ENCODE measurements at regions not wholly inside any gene's neighbourhood (a gene's known extent, or its start where the extent isn't known, plus 50 kb on each side); places are given as distances from the start of the nearest gene placed in this dataset.
"Not testable (repeated sequence)": the region's sequence is repeated elsewhere in the genome, so short reads cannot be mapped to it uniquely, and the experiment has no call there.

DNA sequence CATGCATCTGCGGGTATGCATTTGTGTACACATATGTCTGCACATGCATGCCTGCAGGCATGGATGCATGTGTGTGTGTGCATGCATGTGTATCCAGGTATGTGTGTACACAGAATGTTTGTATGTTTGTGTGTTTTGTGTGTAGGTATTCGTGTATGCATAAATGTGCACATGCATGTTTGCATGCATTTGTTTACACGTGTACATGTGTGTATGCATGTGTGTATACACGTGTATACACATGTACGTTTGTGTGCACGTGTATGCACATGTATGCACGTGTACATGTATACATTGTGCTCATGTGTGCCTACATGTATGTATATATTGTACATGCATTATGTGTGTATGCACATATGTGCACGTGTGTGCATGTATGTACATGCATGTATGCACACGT, 171.4 kb upstream of the ZNF322 start:
- H3K9me3 ChIP-seq (ENCODE audit: severe bottlenecking); H3K27ac ChIP-seq (ENCODE audit: poor library complexity, severe bottlenecking); H3K4me1 ChIP-seq (ENCODE audit: insufficient read depth, poor library complexity, severe bottlenecking); H3K36me3 ChIP-seq (ENCODE audit: low read depth); DNase-seq (ENCODE audit: low spot score); ATAC-seq (ENCODE audit: low read depth); H3K27me3 ChIP-seq (ENCODE audit: insufficient read depth, poor library complexity, severe bottlenecking); H3K4me3 ChIP-seq (ENCODE audit: severe bottlenecking): not testable (repeated sequence)

DNA sequence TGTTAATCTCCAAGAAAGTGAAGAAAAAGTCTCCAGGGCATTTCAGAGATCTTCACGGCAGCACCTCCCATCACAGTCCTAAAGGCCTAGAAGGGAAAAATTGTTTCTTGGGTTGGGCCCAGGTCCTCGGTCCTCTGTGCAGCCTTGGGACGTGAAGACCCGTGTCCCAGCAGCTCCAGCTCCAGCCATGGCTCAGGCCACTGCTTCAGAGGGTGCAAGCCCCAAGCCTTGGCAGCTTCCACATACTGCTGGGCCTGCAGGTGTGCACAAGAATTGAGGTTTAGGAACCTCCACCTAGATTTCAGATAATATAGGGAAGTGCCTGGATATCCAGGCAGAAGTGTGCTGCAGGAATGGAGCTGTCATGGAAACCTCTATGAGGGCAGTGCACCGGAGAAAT, 176.2 kb upstream of the ZNF322 start:
- not testable (repeated sequence) for H3K4me1 ChIP-seq (ENCODE audit: insufficient read depth, poor library complexity, severe bottlenecking); ATAC-seq (ENCODE audit: low read depth); H3K36me3 ChIP-seq (ENCODE audit: low read depth); H3K4me3 ChIP-seq (ENCODE audit: severe bottlenecking); H3K27me3 ChIP-seq (ENCODE audit: insufficient read depth, poor library complexity, severe bottlenecking); H3K9me3 ChIP-seq (ENCODE audit: severe bottlenecking); H3K27ac ChIP-seq (ENCODE audit: poor library complexity, severe bottlenecking); DNase-seq (ENCODE audit: low spot score)

DNA sequence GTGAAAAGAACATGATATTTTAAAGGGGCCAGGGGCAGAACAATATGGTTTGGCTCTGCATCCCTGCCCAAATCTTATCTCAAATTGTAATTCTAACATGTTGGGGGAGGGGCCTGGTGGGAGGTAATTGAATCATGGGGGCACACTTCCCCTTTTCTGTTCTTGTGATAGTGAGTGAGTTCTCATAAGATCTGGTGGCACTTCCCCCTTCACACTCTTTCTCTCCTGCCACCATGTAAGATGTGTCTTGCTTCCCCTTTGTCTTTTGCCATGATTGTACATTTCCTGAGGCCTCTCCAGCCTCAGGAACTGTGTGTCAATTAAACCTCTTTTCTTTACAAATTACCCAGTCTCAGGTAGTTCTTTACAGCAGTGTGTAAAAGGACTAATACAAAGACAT, 177.1 kb upstream of the ZNF322 start:
- DNase-seq (ENCODE audit: low spot score); H3K27me3 ChIP-seq (ENCODE audit: insufficient read depth, poor library complexity, severe bottlenecking); ATAC-seq (ENCODE audit: low read depth); H3K4me3 ChIP-seq (ENCODE audit: severe bottlenecking); H3K36me3 ChIP-seq (ENCODE audit: low read depth); H3K9me3 ChIP-seq (ENCODE audit: severe bottlenecking); H3K27ac ChIP-seq (ENCODE audit: poor library complexity, severe bottlenecking); H3K4me1 ChIP-seq (ENCODE audit: insufficient read depth, poor library complexity, severe bottlenecking): not testable (repeated sequence)

DNA sequence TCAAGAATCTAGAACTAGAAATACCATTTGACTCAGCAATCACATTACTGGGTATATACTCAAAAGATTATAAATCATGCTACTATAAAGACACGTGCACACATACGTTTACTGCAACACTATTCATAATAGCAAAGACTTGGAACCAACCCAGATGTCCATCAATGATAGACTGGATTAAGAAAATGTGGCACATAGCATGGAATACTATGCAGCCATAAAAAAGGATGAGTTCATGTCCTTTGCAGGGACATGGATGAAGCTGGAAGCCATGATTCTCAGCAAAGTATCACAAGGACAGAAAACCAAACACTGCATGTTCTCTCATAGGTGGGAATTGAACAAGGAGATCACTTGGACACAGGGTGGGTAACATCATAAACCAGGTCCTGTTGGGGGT, 185.3 kb upstream of the ZNF322 start:
- not testable (repeated sequence) for H3K27ac ChIP-seq (ENCODE audit: poor library complexity, severe bottlenecking); H3K4me3 ChIP-seq (ENCODE audit: severe bottlenecking); H3K27me3 ChIP-seq (ENCODE audit: insufficient read depth, poor library complexity, severe bottlenecking); ATAC-seq (ENCODE audit: low read depth); H3K9me3 ChIP-seq (ENCODE audit: severe bottlenecking); H3K36me3 ChIP-seq (ENCODE audit: low read depth); DNase-seq (ENCODE audit: low spot score); H3K4me1 ChIP-seq (ENCODE audit: insufficient read depth, poor library complexity, severe bottlenecking)

DNA sequence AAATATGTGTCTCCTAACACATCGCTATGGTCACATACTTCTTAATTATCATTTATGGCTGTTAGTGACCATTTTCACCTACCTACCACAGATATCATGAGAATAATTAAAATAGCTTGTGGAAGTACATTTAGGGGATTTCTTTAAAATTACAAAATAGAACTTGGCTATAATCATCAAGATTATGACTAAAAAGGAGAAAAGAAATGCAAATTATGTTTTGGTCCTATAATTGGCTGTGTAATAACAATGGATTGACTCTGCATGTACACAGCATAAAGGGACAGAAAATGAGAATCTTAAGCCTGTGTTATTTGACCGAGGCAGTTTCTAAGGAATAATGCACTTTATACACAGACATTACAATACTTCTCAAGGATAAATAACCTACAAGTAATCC, 197.7 kb upstream of the ZNF322 start:
- not testable (repeated sequence) for H3K4me1 ChIP-seq (ENCODE audit: insufficient read depth, poor library complexity, severe bottlenecking); DNase-seq (ENCODE audit: low spot score); H3K27me3 ChIP-seq (ENCODE audit: insufficient read depth, poor library complexity, severe bottlenecking); H3K27ac ChIP-seq (ENCODE audit: poor library complexity, severe bottlenecking); H3K36me3 ChIP-seq (ENCODE audit: low read depth); ATAC-seq (ENCODE audit: low read depth); H3K9me3 ChIP-seq (ENCODE audit: severe bottlenecking); H3K4me3 ChIP-seq (ENCODE audit: severe bottlenecking)

DNA sequence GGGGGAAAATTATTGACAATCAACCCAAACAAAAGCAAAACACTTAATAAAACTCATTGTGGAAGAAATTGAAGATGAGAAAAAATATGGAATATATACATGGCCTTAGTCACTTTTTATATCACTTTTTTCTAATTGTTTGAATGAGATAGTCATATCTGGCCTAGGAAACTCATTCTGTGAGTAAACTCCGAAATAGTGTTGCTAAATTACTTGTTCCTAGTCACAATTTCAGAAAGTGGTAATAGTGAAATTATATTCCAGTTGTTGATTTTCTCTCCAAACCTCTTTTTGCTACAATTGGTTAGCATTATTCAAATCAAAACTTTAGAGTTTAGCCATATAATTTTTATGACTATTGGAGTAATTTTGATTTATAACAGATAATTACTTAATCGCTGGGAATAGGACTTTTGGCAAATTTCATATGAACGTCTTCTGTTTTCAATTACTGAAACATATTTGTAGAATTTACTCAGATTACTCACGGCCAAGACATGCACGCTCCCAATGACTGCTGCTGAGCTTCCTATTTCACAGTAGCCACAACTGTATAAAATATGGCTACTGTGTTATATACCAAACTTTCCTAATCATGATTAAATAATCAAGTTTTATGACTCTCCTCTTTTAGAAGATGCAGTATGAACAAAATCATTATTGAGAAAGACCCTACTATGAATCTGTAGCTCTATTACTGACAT, 199.7 kb upstream of the ZNF322 start:
- not testable (repeated sequence) for H3K27me3 ChIP-seq (ENCODE audit: insufficient read depth, poor library complexity, severe bottlenecking); DNase-seq (ENCODE audit: low spot score); H3K36me3 ChIP-seq (ENCODE audit: low read depth); H3K4me3 ChIP-seq (ENCODE audit: severe bottlenecking); H3K9me3 ChIP-seq (ENCODE audit: severe bottlenecking); ATAC-seq (ENCODE audit: low read depth); H3K4me1 ChIP-seq (ENCODE audit: insufficient read depth, poor library complexity, severe bottlenecking); H3K27ac ChIP-seq (ENCODE audit: poor library complexity, severe bottlenecking)

DNA sequence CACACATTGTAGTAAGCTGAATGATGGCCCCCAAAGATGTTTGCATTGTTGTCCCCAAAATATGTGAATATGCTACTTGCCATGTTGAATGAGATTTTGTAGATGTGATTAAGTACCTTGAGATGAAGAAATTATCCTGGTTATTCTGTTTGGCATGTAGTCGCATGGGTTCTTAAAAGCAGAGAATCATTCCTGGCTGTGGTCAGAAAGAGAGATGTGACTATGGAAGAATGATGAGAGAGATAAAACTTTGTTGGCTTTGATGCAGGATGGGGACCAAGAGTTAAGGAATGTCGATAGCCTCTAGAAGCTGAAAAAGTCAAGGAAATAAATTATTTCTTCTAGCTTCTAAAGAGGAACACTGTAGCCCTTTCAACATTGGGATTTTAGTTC, 200.2 kb upstream of the ZNF322 start:
- not testable (repeated sequence) for H3K4me1 ChIP-seq (ENCODE audit: insufficient read depth, poor library complexity, severe bottlenecking); H3K36me3 ChIP-seq (ENCODE audit: low read depth); DNase-seq (ENCODE audit: low spot score); ATAC-seq (ENCODE audit: low read depth); H3K27ac ChIP-seq (ENCODE audit: poor library complexity, severe bottlenecking); H3K9me3 ChIP-seq (ENCODE audit: severe bottlenecking); H3K4me3 ChIP-seq (ENCODE audit: severe bottlenecking); H3K27me3 ChIP-seq (ENCODE audit: insufficient read depth, poor library complexity, severe bottlenecking)

DNA sequence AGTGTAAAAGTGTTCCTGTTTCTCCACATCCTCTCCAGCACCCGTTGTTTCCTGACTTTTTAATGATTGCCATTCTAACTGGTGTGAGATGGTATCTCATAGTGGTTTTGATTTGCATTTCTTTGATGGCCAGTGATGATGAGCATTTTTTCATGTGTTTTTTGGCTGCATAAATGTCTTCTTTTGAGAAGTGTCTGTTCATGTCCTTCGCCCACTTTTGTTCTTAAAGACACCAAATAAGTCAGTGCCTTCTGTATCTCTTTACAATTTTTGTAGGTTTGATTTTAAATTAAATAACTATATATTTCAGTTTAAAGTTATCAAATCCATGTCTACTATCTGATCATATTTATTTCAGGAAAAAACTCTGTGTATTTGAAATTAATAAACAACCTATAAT, 202.4 kb upstream of the ZNF322 start:
- H3K27ac ChIP-seq (ENCODE audit: poor library complexity, severe bottlenecking); H3K36me3 ChIP-seq (ENCODE audit: low read depth); H3K9me3 ChIP-seq (ENCODE audit: severe bottlenecking); ATAC-seq (ENCODE audit: low read depth); H3K4me3 ChIP-seq (ENCODE audit: severe bottlenecking); DNase-seq (ENCODE audit: low spot score); H3K4me1 ChIP-seq (ENCODE audit: insufficient read depth, poor library complexity, severe bottlenecking); H3K27me3 ChIP-seq (ENCODE audit: insufficient read depth, poor library complexity, severe bottlenecking): not testable (repeated sequence)

DNA sequence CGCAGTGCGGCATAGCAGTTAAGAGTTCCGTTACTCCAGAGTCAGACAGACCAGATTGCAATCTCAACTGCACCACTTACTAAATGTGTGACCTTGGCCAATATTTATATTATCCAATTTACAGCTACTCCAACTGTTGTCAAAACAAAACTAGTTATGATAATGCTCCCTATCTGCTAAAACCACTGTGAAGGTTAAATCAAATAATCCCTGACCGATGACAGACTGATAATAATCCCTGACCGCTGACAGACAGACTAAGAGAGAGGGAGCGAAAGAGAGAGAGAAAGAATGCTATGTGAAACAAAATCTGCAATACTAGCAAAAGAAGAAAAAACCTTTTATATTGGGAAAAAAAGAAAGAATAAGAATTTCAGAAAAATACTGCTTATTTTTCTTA, 204.1 kb upstream of the ZNF322 start:
- H3K9me3 ChIP-seq (ENCODE audit: severe bottlenecking); H3K27ac ChIP-seq (ENCODE audit: poor library complexity, severe bottlenecking); H3K27me3 ChIP-seq (ENCODE audit: insufficient read depth, poor library complexity, severe bottlenecking); H3K4me3 ChIP-seq (ENCODE audit: severe bottlenecking); H3K4me1 ChIP-seq (ENCODE audit: insufficient read depth, poor library complexity, severe bottlenecking); DNase-seq (ENCODE audit: low spot score); H3K36me3 ChIP-seq (ENCODE audit: low read depth); ATAC-seq (ENCODE audit: low read depth): not testable (repeated sequence)

DNA sequence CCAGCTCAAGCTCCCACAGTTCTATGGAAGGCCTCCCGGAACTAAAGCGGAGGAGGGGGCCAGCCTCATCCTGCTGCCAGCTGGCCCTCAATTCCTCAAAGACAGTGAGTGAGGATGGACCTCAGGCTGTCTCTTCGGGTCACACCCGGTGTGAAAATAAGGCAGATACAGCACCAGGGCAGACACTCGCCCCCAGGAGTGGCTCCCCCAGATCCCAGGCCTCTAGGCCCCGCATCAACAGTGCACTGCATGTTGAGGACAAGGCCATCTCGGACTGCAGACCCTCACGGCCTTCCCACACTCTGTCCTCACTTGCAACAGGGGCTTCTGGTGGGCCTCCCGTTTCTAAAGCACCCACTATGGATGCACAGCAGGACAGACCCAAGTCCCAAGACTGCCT, 239.2 kb upstream of the ZNF322 start:
- not testable (repeated sequence) for H3K4me3 ChIP-seq (ENCODE audit: severe bottlenecking); H3K27ac ChIP-seq (ENCODE audit: poor library complexity, severe bottlenecking); H3K9me3 ChIP-seq (ENCODE audit: severe bottlenecking); H3K4me1 ChIP-seq (ENCODE audit: insufficient read depth, poor library complexity, severe bottlenecking); ATAC-seq (ENCODE audit: low read depth); H3K36me3 ChIP-seq (ENCODE audit: low read depth); DNase-seq (ENCODE audit: low spot score); H3K27me3 ChIP-seq (ENCODE audit: insufficient read depth, poor library complexity, severe bottlenecking)

DNA sequence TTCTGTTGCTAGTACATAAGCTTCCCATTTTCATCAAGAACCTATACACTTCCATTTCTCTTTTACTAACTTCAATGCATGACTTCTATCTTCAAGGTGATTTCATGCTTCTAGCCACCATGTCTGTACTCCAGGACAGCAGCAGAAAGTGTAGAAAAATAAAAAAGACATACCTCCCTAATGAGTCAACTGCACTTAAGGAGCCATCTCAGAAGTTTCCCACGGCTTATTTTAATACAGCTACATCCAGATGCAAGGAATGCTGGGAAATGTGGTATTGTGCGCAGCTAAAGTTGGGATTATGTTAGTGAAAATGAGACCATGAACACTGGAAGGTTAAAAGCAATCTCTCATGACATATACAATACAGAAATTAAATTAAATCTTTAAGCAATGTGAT, 264.7 kb upstream of the ZNF322 start:
- not testable (repeated sequence) for H3K9me3 ChIP-seq (ENCODE audit: severe bottlenecking); H3K4me3 ChIP-seq (ENCODE audit: severe bottlenecking); H3K27ac ChIP-seq (ENCODE audit: poor library complexity, severe bottlenecking); DNase-seq (ENCODE audit: low spot score); H3K36me3 ChIP-seq (ENCODE audit: low read depth); ATAC-seq (ENCODE audit: low read depth); H3K4me1 ChIP-seq (ENCODE audit: insufficient read depth, poor library complexity, severe bottlenecking); H3K27me3 ChIP-seq (ENCODE audit: insufficient read depth, poor library complexity, severe bottlenecking)

DNA sequence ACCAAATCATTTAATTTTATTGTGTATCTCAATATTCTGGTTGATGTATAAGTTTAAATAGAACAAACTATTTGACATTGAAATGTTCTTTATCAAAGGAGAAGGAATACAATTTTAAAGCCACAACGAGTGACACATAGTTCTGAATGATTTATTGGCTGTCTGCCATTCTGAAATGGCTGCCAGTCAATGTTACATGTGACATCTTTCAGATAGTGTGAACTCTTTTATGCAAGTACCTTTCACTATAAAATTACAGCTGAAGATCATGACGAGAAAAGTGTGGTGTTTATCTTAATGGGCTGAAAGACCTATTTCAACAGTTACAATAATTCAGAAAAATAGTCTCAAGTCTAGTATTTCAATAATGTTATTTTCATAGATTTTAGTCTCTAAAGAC, 268.6 kb upstream of the ZNF322 start:
- not testable (repeated sequence) for H3K27ac ChIP-seq (ENCODE audit: poor library complexity, severe bottlenecking); H3K9me3 ChIP-seq (ENCODE audit: severe bottlenecking); H3K4me1 ChIP-seq (ENCODE audit: insufficient read depth, poor library complexity, severe bottlenecking); DNase-seq (ENCODE audit: low spot score); H3K27me3 ChIP-seq (ENCODE audit: insufficient read depth, poor library complexity, severe bottlenecking); H3K36me3 ChIP-seq (ENCODE audit: low read depth); ATAC-seq (ENCODE audit: low read depth); H3K4me3 ChIP-seq (ENCODE audit: severe bottlenecking)
